Effector memory CD8-positive, alpha-beta T cell (primary cell): ENCODE measurements at regions not wholly inside any gene's neighbourhood (a gene's known extent, or its start where the extent isn't known, plus 50 kb on each side); places are given as distances from the start of the nearest gene placed in this dataset.

Experiments used
- ATAC-seq: fragments of 150-1000 bp; cut with Tn5 transposase; replicated peaks from 2 replicates; pipeline ENCODE4 v1.10.0; 2021; ENCODE audit warnings: mild to moderate bottlenecking, moderate library complexity
- DNase-seq, 3 experiments: peaks; one replicate each; pipeline ENCODE4 v3.0.0; 2021
- H3K27ac Mint-ChIP-seq, 2 donors: one replicate each; pipeline ENCODE4 v1.8.0; 2022; ENCODE audit warnings: mild to moderate bottlenecking in 2 of 2, mixed read lengths in 2 of 2, moderate library complexity in 2 of 2
- H3K27me3 Mint-ChIP-seq, 2 donors: one replicate each; pipeline ENCODE4 v1.8.0; 2022; ENCODE audit warnings: mixed read lengths in 2 of 2
- H3K36me3 Mint-ChIP-seq: one replicate; pipeline ENCODE4 v1.8.0; 2022; ENCODE audit warnings: mild to moderate bottlenecking, moderate library complexity, mixed read lengths; ENCODE audit not compliant: insufficient read depth
- H3K4me1 Mint-ChIP-seq, 2 donors: one replicate each; pipeline ENCODE4 v1.8.0; 2022; ENCODE audit warnings: low read depth in 2 of 2, mixed read lengths in 2 of 2
- H3K4me3 Mint-ChIP-seq, 2 donors: one replicate each; pipeline ENCODE4 v1.8.0; 2022; ENCODE audit warnings: mild to moderate bottlenecking in 2 of 2, mixed read lengths in 2 of 2, moderate library complexity in 2 of 2
- H3K9me3 Mint-ChIP-seq, 2 donors: one replicate each; pipeline ENCODE4 v1.8.0; 2022; ENCODE audit warnings: mixed read lengths in 2 of 2

GRCh38 chr2:222100704-222101699 is 197.8 kb downstream of the PAX3 start:
- peaks cover 3 to 9% of the 10 kb centered on the region in 2 donors for H3K9me3 Mint-ChIP-seq
- ATAC-seq (no peak), DNase-seq (no peak)
- peaks cover 5 to 9% of the 10 kb centered on the region in 2 donors for H3K27me3 Mint-ChIP-seq
- no peaks in the 10 kb centered on the region for H3K4me1 Mint-ChIP-seq
- H3K27ac Mint-ChIP-seq = no peak overlapping the region
- H3K36me3 Mint-ChIP-seq = no peaks in the 10 kb centered on the region
- H3K4me3 Mint-ChIP-seq = no peak overlapping the region

- no peak for DNase-seq
- Mint-ChIP-seq H3K4me3 (no peak overlapping the region), H3K9me3 (peaks cover 5% of the 10 kb centered on the region in 2 donors), H3K4me1 (no peaks in the 10 kb centered on the region), H3K36me3 (no peaks in the 10 kb centered on the region), H3K27ac (no peak overlapping the region), H3K27me3 (no peaks in the 10 kb centered on the region)
- no peak for ATAC-seq
These were observed 210.2 kb downstream of the PAX3 start for GRCh38 chr2:222088561-222088960.

- no peaks in the 10 kb centered on the region for H3K36me3 Mint-ChIP-seq
- no peak overlapping the region for H3K4me3 Mint-ChIP-seq
- no peak for ATAC-seq
These were observed 210.8 kb downstream of the PAX3 start for GRCh38 chr2:222087998-222088397.

GRCh38 chr2:222082201-222082600 is 216.6 kb downstream of the PAX3 start:
- no peak for ATAC-seq
- Mint-ChIP-seq H3K4me1 (no peaks in the 10 kb centered on the region), H3K9me3 (peaks cover 0 to 4% of the 10 kb centered on the region in 2 donors), H3K27ac (no peak overlapping the region), H3K27me3 (no peaks in the 10 kb centered on the region), H3K4me3 (no peak overlapping the region), H3K36me3 (no peaks in the 10 kb centered on the region)
- DNase-seq = no peak

More at GRCh38 chr2:222087998-222088397, 210.8 kb downstream of the PAX3 start:
- Mint-ChIP-seq H3K9me3 (peaks cover 5% of the 10 kb centered on the region in 2 donors), H3K4me1 (no peaks in the 10 kb centered on the region), H3K27ac (no peak overlapping the region), H3K27me3 (no peaks in the 10 kb centered on the region)
- no peak for DNase-seq

- no peak overlapping the region for H3K27ac Mint-ChIP-seq
- H3K4me3 Mint-ChIP-seq = no peak overlapping the region
- peaks cover 0 to 1% of the 10 kb centered on the region in 2 donors for H3K9me3 Mint-ChIP-seq
- no peaks in the 10 kb centered on the region for H3K36me3 Mint-ChIP-seq
- no peaks in the 10 kb centered on the region for H3K4me1 Mint-ChIP-seq
- no peak for ATAC-seq
- H3K27me3 Mint-ChIP-seq = no peaks in the 10 kb centered on the region
- DNase-seq = no peak
These were observed 218.7 kb downstream of the PAX3 start for GRCh38 chr2:222080141-222080540.

GRCh38 chr2:222076973-222077690 is 221.7 kb downstream of the PAX3 start:
- Mint-ChIP-seq H3K9me3 (peaks cover 0 to 4% of the 10 kb centered on the region in 2 donors), H3K4me1 (no peaks in the 10 kb centered on the region), H3K27me3 (peaks cover 0 to 6% of the 10 kb centered on the region in 2 donors), H3K4me3 (no peak overlapping the region), H3K36me3 (no peaks in the 10 kb centered on the region), H3K27ac (no peak overlapping the region)
- DNase-seq (no peak), ATAC-seq (no peak)

GRCh38 chr2:222074674-222075073 is 224.1 kb downstream of the PAX3 start:
- Mint-ChIP-seq H3K4me3 (no peak overlapping the region), H3K4me1 (no peaks in the 10 kb centered on the region), H3K27ac (no peak overlapping the region), H3K9me3 (peaks cover 0 to 4% of the 10 kb centered on the region in 2 donors), H3K27me3 (peaks cover 0 to 6% of the 10 kb centered on the region in 2 donors), H3K36me3 (no peaks in the 10 kb centered on the region)
- ATAC-seq (no peak), DNase-seq (no peak)

- Mint-ChIP-seq H3K36me3 (no peaks in the 10 kb centered on the region), H3K9me3 (peaks cover 3 to 14% of the 10 kb centered on the region in 2 donors), H3K27ac (no peak overlapping the region), H3K4me1 (no peaks in the 10 kb centered on the region), H3K27me3 (peaks cover 0 to 6% of the 10 kb centered on the region in 2 donors), H3K4me3 (no peak overlapping the region)
- no peak for ATAC-seq
- no peak for DNase-seq
These were observed 226.9 kb downstream of the PAX3 start for GRCh38 chr2:222071911-222072310.

- ATAC-seq = no peak
- Mint-ChIP-seq H3K36me3 (no peaks in the 10 kb centered on the region), H3K9me3 (peaks cover 0 to 13% of the 10 kb centered on the region in 2 donors), H3K4me3 (no peak overlapping the region), H3K27me3 (peaks cover 10 to 13% of the 10 kb centered on the region in 2 donors), H3K27ac (no peak overlapping the region), H3K4me1 (no peaks in the 10 kb centered on the region)
- DNase-seq = no peak
These were observed 234.5 kb downstream of the PAX3 start for GRCh38 chr2:222064286-222064685.

GRCh38 chr2:222058819-222059445 is 239.9 kb downstream of the PAX3 start:
- Mint-ChIP-seq H3K4me1 (no peaks in the 10 kb centered on the region), H3K9me3 (no peaks in the 10 kb centered on the region), H3K27ac (no peak overlapping the region), H3K36me3 (no peaks in the 10 kb centered on the region), H3K27me3 (peaks cover 18 to 32% of the 10 kb centered on the region in 2 donors), H3K4me3 (no peak overlapping the region)
- no peak for DNase-seq
- no peak for ATAC-seq

- Mint-ChIP-seq H3K4me3 (no peak overlapping the region), H3K36me3 (no peaks in the 10 kb centered on the region), H3K9me3 (no peaks in the 10 kb centered on the region), H3K27ac (no peak overlapping the region), H3K4me1 (peaks cover 0 to 2% of the 10 kb centered on the region in 2 donors), H3K27me3 (peaks cover 25 to 42% of the 10 kb centered on the region in 2 donors)
- no peak for DNase-seq
- ATAC-seq = no peak
These were observed 241.3 kb downstream of the PAX3 start for GRCh38 chr2:222057347-222058073.

- peaks cover 23 to 46% of the 10 kb centered on the region in 2 donors for H3K27me3 Mint-ChIP-seq
- peaks cover 0 to 2% of the 10 kb centered on the region in 2 donors for H3K4me1 Mint-ChIP-seq
- DNase-seq = no peak
- H3K4me3 Mint-ChIP-seq = no peak overlapping the region
- H3K36me3 Mint-ChIP-seq = no peaks in the 10 kb centered on the region
- no peak overlapping the region for H3K27ac Mint-ChIP-seq
- ATAC-seq = no peak
- peaks cover 0 to 2% of the 10 kb centered on the region in 2 donors for H3K9me3 Mint-ChIP-seq
These were observed 243.5 kb downstream of the PAX3 start for GRCh38 chr2:222055328-222055727.

GRCh38 chr2:222054813-222055212 is 244.0 kb downstream of the PAX3 start:
- Mint-ChIP-seq H3K27me3 (peaks cover 20 to 46% of the 10 kb centered on the region in 2 donors), H3K36me3 (no peaks in the 10 kb centered on the region), H3K4me1 (peaks cover 0 to 2% of the 10 kb centered on the region in 2 donors), H3K9me3 (peaks cover 0 to 2% of the 10 kb centered on the region in 2 donors), H3K4me3 (no peak overlapping the region), H3K27ac (no peak overlapping the region)
- DNase-seq (no peak), ATAC-seq (no peak)
